Effector memory CD4-positive, alpha-beta T cell (primary cell): ENCODE measurements at regions not wholly inside any gene's neighbourhood (a gene's known extent, or its start where the extent isn't known, plus 50 kb on each side); places are given as distances from the start of the nearest gene placed in this dataset.

Source experiments
- DNase-seq, 3 donors: peaks; one replicate each; pipeline ENCODE4 v3.0.0-alpha.2; 2020
- H3K27ac ChIP-seq: 2 replicates; pipeline ENCODE4 v1.7.0; 2013; ENCODE audit warnings: mild to moderate bottlenecking, low read length, moderate library complexity; ENCODE audit not compliant: insufficient read depth, poor library complexity, severe bottlenecking
- H3K27me3 ChIP-seq: replicated peaks from 2 replicates; pipeline ENCODE4 v1.7.0; 2013; ENCODE audit warnings: mild to moderate bottlenecking, low read length; ENCODE audit not compliant: insufficient read depth, control insufficient read depth, poor library complexity, severe bottlenecking
- H3K36me3 ChIP-seq: 2 replicates; pipeline ENCODE4 v1.7.0; 2013; ENCODE audit warnings: mild to moderate bottlenecking, low read length, moderate library complexity; ENCODE audit not compliant: control insufficient read depth, insufficient read depth
- H3K4me1 ChIP-seq: 2 replicates; pipeline ENCODE4 v1.7.0; 2013; ENCODE audit warnings: low read length, mild to moderate bottlenecking; ENCODE audit not compliant: control insufficient read depth, insufficient read depth, poor library complexity, severe bottlenecking
- H3K4me3 ChIP-seq: 2 replicates; pipeline ENCODE4 v1.7.0; 2013; ENCODE audit warnings: low read length, low read depth, mild to moderate bottlenecking; ENCODE audit not compliant: insufficient read depth, poor library complexity, severe bottlenecking
- H3K9me3 ChIP-seq: 2 replicates; pipeline ENCODE4 v1.7.0; 2013; ENCODE audit warnings: mild to moderate bottlenecking, low read length, moderate library complexity; ENCODE audit not compliant: control insufficient read depth

DNA sequence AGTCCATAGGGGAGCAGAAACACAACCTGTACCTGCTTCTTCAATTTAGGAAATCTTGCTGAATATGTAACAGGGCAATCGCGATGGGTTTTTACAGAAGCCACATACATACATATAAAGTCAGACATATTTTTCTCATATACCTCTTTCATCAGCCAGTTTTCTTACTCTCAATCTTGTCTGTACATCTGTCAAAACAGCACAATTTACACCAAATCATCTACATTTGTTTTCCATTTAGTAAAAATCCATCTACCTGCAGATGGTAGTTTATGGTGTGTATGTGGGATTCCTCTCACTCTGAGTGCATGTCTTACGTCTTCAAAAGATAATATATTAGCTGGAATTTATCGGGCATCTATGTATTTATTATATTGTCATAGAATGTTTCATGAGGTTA is 208.7 kb downstream of the ZPLD1 start:
- H3K9me3 ChIP-seq, result no peaks in the 10 kb centered on the region
- no peaks in the 10 kb centered on the region for H3K4me1 ChIP-seq
- no peaks in the 10 kb centered on the region for H3K27me3 ChIP-seq
- no peaks in the 10 kb centered on the region for H3K36me3 ChIP-seq
- DNase-seq, result no peak
- no peak overlapping the region for H3K4me3 ChIP-seq
- no peak overlapping the region for H3K27ac ChIP-seq

DNA sequence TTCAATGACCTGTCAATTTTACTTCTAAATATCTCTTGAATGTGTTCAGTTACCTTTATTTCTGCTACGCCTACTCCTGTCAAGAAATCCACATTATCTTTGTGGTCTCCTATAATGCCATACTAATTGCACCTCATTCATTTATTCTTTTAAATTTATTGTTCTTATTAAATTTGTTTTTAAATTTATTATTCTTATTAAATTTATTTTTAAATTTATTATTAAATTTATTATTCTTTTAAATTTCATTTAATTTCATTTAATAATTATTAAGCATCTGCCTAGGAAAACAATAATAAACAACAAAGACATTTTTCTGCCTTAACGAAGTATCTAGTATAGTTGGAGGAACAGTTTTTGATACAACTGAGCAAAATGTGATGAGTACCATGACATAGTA is 211.7 kb downstream of the ZPLD1 start:
- Histone ChIP-seq H3K27ac (no peak overlapping the region), H3K4me1 (no peaks in the 10 kb centered on the region), H3K36me3 (no peaks in the 10 kb centered on the region), H3K27me3 (no peaks in the 10 kb centered on the region), H3K4me3 (no peak overlapping the region), H3K9me3 (no peaks in the 10 kb centered on the region)
- DNase-seq, result no peak

DNA sequence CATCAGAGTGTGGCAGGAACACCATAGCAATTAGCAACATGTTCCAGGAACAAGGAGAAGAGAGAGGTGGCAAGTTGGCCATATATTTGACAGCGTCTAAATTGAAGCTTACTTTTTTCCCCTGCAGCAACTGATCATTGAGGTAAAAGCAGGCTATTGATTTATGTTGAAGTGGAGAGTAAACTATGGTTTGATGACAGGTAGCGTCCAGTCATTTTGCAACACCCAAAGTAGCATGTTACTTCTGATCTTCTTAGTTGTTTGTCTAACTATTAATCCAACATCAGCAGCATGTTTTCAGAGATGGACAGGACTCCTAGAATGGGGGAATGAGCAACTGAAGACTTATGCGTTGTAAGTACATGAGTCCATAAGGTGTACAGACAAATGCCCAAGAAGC is 225.8 kb downstream of the ZPLD1 start:
- peaks cover 2% of the 10 kb centered on the region for H3K27me3 ChIP-seq
- H3K4me1 ChIP-seq, result no peaks in the 10 kb centered on the region
- no peak for DNase-seq
- H3K27ac ChIP-seq, result no peak overlapping the region
- no peaks in the 10 kb centered on the region for H3K9me3 ChIP-seq
- H3K4me3 ChIP-seq, result no peak overlapping the region
- H3K36me3 ChIP-seq, result no peaks in the 10 kb centered on the region

DNA sequence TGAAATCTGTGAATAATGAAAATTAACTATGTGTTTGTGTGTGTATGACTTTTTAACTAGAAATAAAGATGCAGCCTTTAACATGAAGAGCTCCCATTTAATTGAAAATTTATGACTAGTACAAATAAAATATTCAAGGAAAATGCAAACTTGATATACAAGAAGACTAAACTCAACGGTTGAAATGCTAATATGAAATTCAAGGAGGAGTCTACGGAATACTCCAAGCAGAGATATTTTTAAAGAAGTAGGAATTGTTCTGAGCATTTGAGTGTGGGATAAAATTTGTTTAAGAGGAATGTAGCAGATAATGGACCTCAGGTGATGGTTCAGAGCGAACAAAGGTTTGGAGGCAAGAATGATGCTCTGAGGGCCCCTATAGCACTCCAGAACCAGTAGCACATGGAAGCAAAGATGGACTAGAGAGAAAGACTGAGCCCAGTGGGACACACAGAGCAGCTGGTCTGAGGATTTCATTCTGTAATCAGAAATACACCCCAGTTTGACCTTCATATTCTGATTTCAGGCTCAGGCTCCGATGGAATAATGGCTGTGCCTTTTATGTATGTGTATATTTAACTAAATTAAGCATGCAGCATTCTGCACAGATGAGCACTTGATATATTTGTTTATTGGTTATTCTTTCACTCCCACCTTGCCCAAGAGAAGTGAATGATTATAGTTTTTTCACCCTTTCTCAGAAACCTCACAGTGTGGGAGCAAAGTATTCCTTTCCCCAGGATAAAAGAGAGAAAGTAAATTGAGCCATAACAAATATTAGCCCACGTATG is 227.1 kb downstream of the ZPLD1 start:
- Histone ChIP-seq H3K36me3 (no peaks in the 10 kb centered on the region), H3K4me1 (no peaks in the 10 kb centered on the region), H3K4me3 (no peak overlapping the region), H3K27me3 (peaks cover 2% of the 10 kb centered on the region), H3K9me3 (no peaks in the 10 kb centered on the region), H3K27ac (no peak overlapping the region)
- no peak for DNase-seq

DNA sequence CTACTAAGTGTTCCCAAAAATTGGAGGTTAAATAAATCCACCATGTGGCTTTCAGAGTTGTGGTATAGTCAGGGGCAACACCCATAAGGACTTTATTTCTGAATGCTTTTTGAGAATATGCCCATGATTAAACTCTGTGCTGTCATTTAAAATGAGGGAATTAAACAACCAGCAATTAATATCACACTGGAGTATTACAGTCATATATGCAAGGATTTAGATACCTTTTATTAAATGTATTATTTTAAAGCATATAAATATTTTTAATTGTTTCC is 227.6 kb downstream of the ZPLD1 start:
- Histone ChIP-seq H3K27ac (no peak overlapping the region), H3K36me3 (no peaks in the 10 kb centered on the region), H3K4me3 (no peak overlapping the region), H3K27me3 (peaks cover 2% of the 10 kb centered on the region), H3K4me1 (no peaks in the 10 kb centered on the region), H3K9me3 (no peaks in the 10 kb centered on the region)
- DNase-seq, result no peak

DNA sequence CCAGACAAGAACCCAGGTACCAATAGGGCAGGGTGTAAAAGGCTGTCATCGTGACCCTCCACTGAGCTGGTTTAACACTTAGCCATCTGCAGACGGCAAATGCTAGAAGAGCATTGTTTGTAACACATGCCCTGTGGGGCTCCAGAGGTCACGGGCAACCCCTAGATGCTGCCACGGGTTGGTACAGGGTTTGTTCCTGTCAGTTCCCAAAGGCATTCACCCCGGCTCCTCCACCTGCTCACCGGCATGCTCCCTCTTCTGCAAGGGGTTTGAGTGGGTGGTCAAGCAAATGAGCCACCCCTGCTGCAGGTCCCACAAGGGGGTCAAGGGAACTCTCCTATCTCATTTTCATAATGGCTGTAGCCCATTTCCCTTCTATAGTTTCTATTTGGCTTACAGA is 229.3 kb downstream of the ZPLD1 start:
- no peak for DNase-seq
- H3K27ac ChIP-seq, result no peak overlapping the region
- H3K9me3 ChIP-seq, result no peaks in the 10 kb centered on the region
- no peaks in the 10 kb centered on the region for H3K27me3 ChIP-seq
- no peaks in the 10 kb centered on the region for H3K36me3 ChIP-seq
- no peaks in the 10 kb centered on the region for H3K4me1 ChIP-seq
- no peak overlapping the region for H3K4me3 ChIP-seq

DNA sequence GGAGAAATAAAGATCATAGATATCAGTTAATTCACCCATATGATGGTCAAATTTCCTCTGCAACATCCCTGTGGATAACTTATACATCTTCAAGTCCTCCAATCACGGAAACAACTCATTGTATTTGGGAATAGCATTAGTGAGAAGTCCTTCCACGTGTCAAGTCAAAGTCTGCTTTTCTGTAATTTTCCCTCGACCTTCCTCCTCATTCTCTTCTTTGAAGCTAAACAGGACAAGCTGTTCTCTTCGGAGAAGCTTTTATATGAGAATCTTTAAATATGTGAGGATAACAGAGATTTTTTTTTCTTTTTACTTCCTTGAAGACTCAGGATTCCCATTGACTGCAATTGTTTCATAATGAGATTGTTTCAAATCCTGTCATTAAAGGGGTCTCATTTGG is 230.4 kb downstream of the ZPLD1 start:
- DNase-seq, result no peak
- no peaks in the 10 kb centered on the region for H3K27me3 ChIP-seq
- H3K4me1 ChIP-seq, result no peaks in the 10 kb centered on the region
- H3K9me3 ChIP-seq, result no peaks in the 10 kb centered on the region
- H3K4me3 ChIP-seq, result no peak overlapping the region
- H3K36me3 ChIP-seq, result no peaks in the 10 kb centered on the region
- no peak overlapping the region for H3K27ac ChIP-seq

DNA sequence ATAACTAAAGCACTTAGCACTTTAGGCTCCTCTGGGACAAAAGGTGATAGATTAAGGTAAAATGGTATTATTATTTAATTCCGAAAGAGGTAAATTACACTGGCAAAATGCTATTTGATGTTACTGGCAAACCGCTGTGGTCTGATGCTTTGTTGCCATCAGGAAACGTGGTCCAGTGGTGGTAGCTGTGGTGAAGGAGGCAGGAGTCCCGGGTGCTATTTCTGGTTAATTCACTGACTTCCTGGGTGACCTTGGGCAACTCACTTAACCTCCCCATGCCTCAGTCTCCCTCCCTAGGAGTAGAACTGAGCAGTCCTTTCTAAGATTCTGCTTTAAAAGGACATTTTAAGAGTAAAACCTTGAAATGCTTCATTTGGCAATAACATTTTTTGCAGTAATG is 233.4 kb downstream of the ZPLD1 start:
- Histone ChIP-seq H3K4me1 (no peaks in the 10 kb centered on the region), H3K9me3 (no peaks in the 10 kb centered on the region), H3K36me3 (no peaks in the 10 kb centered on the region), H3K27me3 (no peaks in the 10 kb centered on the region), H3K4me3 (no peak overlapping the region), H3K27ac (no peak overlapping the region)
- DNase-seq, result no peak

DNA sequence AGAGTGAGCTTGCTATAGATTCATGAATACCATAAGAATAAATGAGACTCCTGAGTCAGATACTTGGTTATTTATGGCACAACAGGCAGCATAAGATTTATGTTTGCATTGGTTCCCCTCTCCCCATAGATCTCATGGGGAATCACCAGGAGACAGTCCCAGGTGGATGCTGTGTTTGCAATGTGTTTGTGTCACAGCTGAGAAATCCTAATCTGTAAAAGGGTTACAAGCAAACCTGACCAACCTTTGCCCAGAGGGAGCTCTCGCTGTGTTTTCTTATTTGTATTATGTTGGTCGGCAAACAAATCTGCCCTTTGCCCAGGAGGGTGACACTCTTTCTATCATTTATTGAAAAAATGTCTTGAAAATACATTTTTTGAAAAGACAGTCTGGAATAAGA is 236.2 kb downstream of the ZPLD1 start:
- no peaks in the 10 kb centered on the region for H3K9me3 ChIP-seq
- no peak for DNase-seq
- no peak overlapping the region for H3K27ac ChIP-seq
- H3K4me1 ChIP-seq, result no peaks in the 10 kb centered on the region
- H3K4me3 ChIP-seq, result no peak overlapping the region
- H3K36me3 ChIP-seq, result no peaks in the 10 kb centered on the region
- H3K27me3 ChIP-seq, result no peaks in the 10 kb centered on the region

DNA sequence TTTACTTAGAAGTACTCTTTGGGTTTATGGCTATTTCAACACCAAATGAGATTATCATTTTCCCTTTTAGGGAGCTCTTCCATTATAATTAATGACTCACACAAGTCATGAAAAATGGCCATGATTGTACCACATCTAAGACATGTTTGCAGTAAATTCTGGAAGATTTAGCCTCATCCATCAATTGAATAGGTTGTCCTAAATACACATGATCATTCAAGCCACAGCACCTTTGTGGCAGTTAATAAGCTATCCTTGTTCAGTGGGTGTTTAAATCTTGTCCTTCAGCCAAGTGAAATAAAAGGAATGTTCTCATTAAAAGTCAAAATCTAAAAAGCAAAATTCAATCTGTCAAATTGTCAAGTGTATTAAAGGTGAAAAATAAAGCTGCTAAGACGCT is 237.5 kb downstream of the ZPLD1 start:
- H3K27ac ChIP-seq, result no peak overlapping the region
- H3K9me3 ChIP-seq, result no peaks in the 10 kb centered on the region
- no peaks in the 10 kb centered on the region for H3K4me1 ChIP-seq
- no peaks in the 10 kb centered on the region for H3K36me3 ChIP-seq
- H3K4me3 ChIP-seq, result no peak overlapping the region
- no peaks in the 10 kb centered on the region for H3K27me3 ChIP-seq
- DNase-seq, result no peak
